ENCODE measurements at regions not wholly inside any gene's neighbourhood (a gene's known extent, or its start where the extent isn't known, plus 50 kb on each side); places are given as distances from the start of the nearest gene placed in this dataset.

DNA sequence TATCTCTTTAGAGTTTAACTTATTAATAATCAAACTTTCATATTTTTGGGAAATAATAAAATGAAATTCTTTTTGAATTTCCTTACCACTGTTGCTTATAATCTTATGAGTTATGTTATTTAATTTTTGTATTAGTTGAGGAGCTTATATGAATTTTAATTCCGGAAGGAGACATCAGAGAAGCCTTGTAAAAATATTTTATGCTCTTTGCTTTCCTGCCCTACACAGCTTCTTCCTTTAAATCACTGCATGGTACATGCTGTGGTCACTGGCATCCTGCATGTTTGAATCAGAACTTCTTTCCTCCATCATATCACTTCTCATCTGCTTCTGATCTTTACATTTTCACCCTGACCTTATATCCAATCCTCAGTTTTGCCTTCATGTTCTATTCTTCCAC lies 266.7 kb upstream of the ZSWIM2 start:
- TF ChIP-seq POLR2A (IDR thresholded peaks at IDR 0.05; ENCODE audit: extremely low read depth, insufficient read length): no peak
- TF ChIP-seq MYC (IDR thresholded peaks at IDR 0.05; ENCODE audit: low read depth, low read length): no peak
- TF ChIP-seq CTCF (IDR thresholded peaks at IDR 0.05; ENCODE audit: low read depth, low read length): no peak
- TF ChIP-seq MAX (IDR thresholded peaks at IDR 0.05; ENCODE audit: low read depth, low read length): no peak
- no peak overlapping the region for H3K4me3 ChIP-seq (ENCODE audit: low read depth, low read length)
- no peak for DNase-seq (ENCODE audit: low read depth)

GRCh38 chr2:187107001-187107400 lies 258.0 kb upstream of the ZSWIM2 start:
- no peak for DNase-seq (ENCODE audit: low read depth)
- TF ChIP-seq CTCF (IDR thresholded peaks at IDR 0.05; ENCODE audit: low read depth, low read length) (no peak), MYC (IDR thresholded peaks at IDR 0.05; ENCODE audit: low read depth, low read length) (no peak), POLR2A (IDR thresholded peaks at IDR 0.05; ENCODE audit: extremely low read depth, insufficient read length) (no peak), MAX (IDR thresholded peaks at IDR 0.05; ENCODE audit: low read depth, low read length) (no peak)
- no peak overlapping the region for H3K4me3 ChIP-seq (ENCODE audit: low read depth, low read length)

- TF ChIP-seq MAX (IDR thresholded peaks at IDR 0.05; ENCODE audit: low read depth, low read length): no peak
- no peak overlapping the region for H3K4me3 ChIP-seq (ENCODE audit: low read depth, low read length)
- no peak for DNase-seq (ENCODE audit: low read depth)
Measured at GRCh38 chr2:187105218-187105617, 256.2 kb upstream of the ZSWIM2 start.

DNA sequence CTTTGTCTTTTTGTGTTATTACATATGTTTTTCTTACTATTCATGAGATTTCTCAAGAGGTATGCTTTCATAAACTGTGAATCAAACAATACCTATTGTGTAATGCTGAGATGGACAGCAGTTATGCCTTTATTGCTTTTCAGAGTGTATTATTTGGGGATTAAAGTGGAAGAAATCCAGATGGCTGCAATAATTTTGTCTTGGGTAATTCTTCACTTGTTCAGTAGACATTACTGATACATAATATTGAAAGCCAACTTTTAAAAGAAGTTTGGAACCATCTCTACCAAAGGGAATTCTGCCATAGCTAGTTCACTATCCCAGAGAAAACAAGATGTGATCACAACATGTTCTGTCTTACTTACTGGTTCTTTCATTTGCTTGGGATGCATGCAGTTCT lies 253.4 kb upstream of the ZSWIM2 start:
- TF ChIP-seq CTCF (IDR thresholded peaks at IDR 0.05; ENCODE audit: low read depth, low read length): no peak
- DNase-seq (ENCODE audit: low read depth): no peak
- no peak overlapping the region for H3K4me3 ChIP-seq (ENCODE audit: low read depth, low read length)

- no peak for DNase-seq (ENCODE audit: low read depth)
- no peak for TF ChIP-seq MAX (IDR thresholded peaks at IDR 0.05; ENCODE audit: low read depth, low read length)
- no peak for TF ChIP-seq POLR2A (IDR thresholded peaks at IDR 0.05; ENCODE audit: extremely low read depth, insufficient read length)
- TF ChIP-seq CTCF (IDR thresholded peaks at IDR 0.05; ENCODE audit: low read depth, low read length): no peak
- no peak for TF ChIP-seq MYC (IDR thresholded peaks at IDR 0.05; ENCODE audit: low read depth, low read length)
- H3K4me3 ChIP-seq (ENCODE audit: low read depth, low read length): no peak overlapping the region
Measured at GRCh38 chr2:187098154-187098553, 249.2 kb upstream of the ZSWIM2 start.

- H3K4me3 ChIP-seq (ENCODE audit: low read depth, low read length): no peak overlapping the region
- TF ChIP-seq MAX (IDR thresholded peaks at IDR 0.05; ENCODE audit: low read depth, low read length) (no peak), CTCF (IDR thresholded peaks at IDR 0.05; ENCODE audit: low read depth, low read length) (no peak), POLR2A (IDR thresholded peaks at IDR 0.05; ENCODE audit: extremely low read depth, insufficient read length) (no peak), MYC (IDR thresholded peaks at IDR 0.05; ENCODE audit: low read depth, low read length) (no peak)
- no peak for DNase-seq (ENCODE audit: low read depth)
Measured at GRCh38 chr2:187093771-187094412, 244.9 kb upstream of the ZSWIM2 start.

Data from NB4 (cell line).